Esophagus (tissue), 2 donors: ENCODE measurements at regions not wholly inside any gene's neighbourhood (a gene's known extent, or its start where the extent isn't known, plus 50 kb on each side); places are given as distances from the start of the nearest gene placed in this dataset.

Experiments
- H3K27ac ChIP-seq, 2 donors: one replicate each; pipeline ENCODE4 v1.5.1; 2013; ENCODE audit warnings: low read depth in 2 of 2, mild to moderate bottlenecking in 2 of 2, inconsistent platforms in 1 of 2, low read length in 1 of 2, moderate library complexity in 1 of 2
- H3K27me3 ChIP-seq, 2 donors: one replicate each; pipeline ENCODE4 v1.6.1; 2013; ENCODE audit warnings: low read length in 2 of 2, control low read depth in 1 of 2, mild to moderate bottlenecking in 1 of 2; ENCODE audit not compliant: insufficient read depth in 2 of 2, control insufficient read depth in 1 of 2
- H3K36me3 ChIP-seq, 2 donors: one replicate each; pipeline ENCODE4 v1.6.1; 2013; ENCODE audit warnings: low read length in 1 of 2; ENCODE audit not compliant: control insufficient read depth in 2 of 2, insufficient read depth in 2 of 2
- H3K4me1 ChIP-seq, 2 donors: one replicate each; pipeline ENCODE4 v1.6.1; 2013; ENCODE audit warnings: low read length in 1 of 2; ENCODE audit not compliant: control insufficient read depth in 2 of 2, insufficient read depth in 2 of 2
- H3K4me3 ChIP-seq, 2 donors: one replicate each; pipeline ENCODE4 v1.5.1; 2013; ENCODE audit warnings: low read length in 2 of 2, mild to moderate bottlenecking in 2 of 2, low read depth in 1 of 2, moderate library complexity in 1 of 2
- H3K9me3 ChIP-seq, 2 donors: one replicate each; pipeline ENCODE4 v1.6.1; 2013; ENCODE audit warnings: mild to moderate bottlenecking in 2 of 2, low read depth in 1 of 2, low read length in 1 of 2, moderate library complexity in 1 of 2; ENCODE audit not compliant: control insufficient read depth in 2 of 2, insufficient read depth in 1 of 2
- WGBS, 2 donors: extraction: QIAGEN DNeasy Blood & Tissue Kit; methylation state at CpG; one replicate each; pipeline ENCODE4 v1.1.7; 2013; 5-methylcytosine and 5-hydroxymethylcytosine counted together
- donor health status: healthy with polysubstance abuse.
- donor health status: Bipolar disorder and iron deficiency.

DNA sequence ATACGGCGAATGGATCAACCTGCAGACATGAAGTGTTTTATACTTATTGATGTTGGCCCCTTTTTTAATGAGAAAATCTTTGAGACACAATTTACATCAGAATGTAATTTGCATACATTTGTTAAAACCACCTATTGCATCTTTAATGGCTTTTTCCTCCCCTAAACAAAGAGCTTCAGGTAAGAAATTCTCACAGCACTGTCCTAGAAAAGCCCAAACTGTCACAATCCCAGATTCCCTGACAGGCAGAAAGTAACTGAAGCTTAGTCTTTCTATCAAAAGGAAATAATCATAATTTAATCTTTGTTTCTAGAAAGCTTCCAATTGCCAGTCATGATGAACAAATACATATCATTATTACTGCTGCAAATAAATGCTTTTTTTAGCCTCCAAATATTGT is 407.9 kb downstream of the TMA16 start:
- Histone ChIP-seq H3K4me1 (no peaks in the 10 kb centered on the region), H3K27me3 (no peaks in the 10 kb centered on the region), H3K27ac (no peak overlapping the region), H3K36me3 (no peaks in the 10 kb centered on the region), H3K4me3 (no peak overlapping the region), H3K9me3 (no peaks in the 10 kb centered on the region)
- 95 to 97% methylated on average over 2 of the region's 2 CpGs for WGBS, 2 donors

GRCh38 chr4:163911891-163912290 is 417.4 kb downstream of the TMA16 start:
- no peaks in the 10 kb centered on the region for H3K36me3 ChIP-seq
- no peak overlapping the region for H3K4me3 ChIP-seq
- no peaks in the 10 kb centered on the region for H3K27me3 ChIP-seq
- H3K27ac ChIP-seq: no peak overlapping the region
- 65 to 67% methylated on average over 5 of the region's 5 CpGs for WGBS, 2 donors
- no peaks in the 10 kb centered on the region for H3K9me3 ChIP-seq
- H3K4me1 ChIP-seq: no peaks in the 10 kb centered on the region

DNA sequence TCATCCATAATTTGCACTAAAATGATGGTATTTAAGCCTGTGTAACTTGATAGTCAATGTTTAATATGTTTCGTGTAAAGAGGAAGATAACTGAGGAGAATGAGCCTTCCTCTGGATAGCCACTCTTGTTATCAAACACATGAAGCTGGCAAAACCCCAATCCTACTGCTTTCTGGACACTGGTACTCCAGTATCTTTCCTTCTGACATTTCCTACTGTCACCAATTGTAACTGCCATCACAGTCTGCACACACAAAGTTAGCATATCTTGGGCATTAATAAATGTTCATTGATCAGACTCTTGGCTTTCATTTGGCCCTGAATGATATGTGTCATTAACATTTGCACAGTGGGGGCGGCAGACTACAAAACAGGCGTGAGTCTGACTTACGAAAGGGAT is 419.1 kb downstream of the TMA16 start:
- H3K36me3 ChIP-seq: no peaks in the 10 kb centered on the region
- no peaks in the 10 kb centered on the region for H3K4me1 ChIP-seq
- 66 to 77% methylated on average over 4 of the region's 4 CpGs for WGBS, 2 donors

DNA sequence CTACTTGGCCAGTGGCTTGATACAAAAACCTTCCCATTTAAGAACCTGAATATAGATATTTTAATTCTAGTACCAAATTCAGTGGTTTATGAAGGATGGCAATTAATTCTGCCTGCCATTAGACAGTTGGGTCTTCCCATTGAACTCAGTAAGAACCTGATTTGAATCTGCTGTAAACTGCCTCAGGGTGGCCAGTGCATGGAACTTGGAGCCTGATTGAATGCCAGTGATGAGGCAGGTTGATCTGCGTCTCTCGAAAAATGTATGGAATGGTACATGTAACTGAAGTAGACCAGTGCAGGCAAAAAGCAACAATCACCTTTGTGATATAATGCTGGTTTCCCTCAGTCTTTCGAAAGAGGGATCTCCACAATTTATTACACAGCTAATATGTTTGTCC is 421.4 kb downstream of the TMA16 start:
- H3K4me1 ChIP-seq: no peaks in the 10 kb centered on the region
- no peaks in the 10 kb centered on the region for H3K9me3 ChIP-seq
- WGBS, 2 donors: 87 to 89% methylated on average over 3 of the region's 3 CpGs
- H3K27ac ChIP-seq: no peak overlapping the region
- H3K36me3 ChIP-seq: no peaks in the 10 kb centered on the region
- no peaks in the 10 kb centered on the region for H3K27me3 ChIP-seq
- H3K4me3 ChIP-seq: no peak overlapping the region

More for the DNA sequence above, 419.1 kb downstream of the TMA16 start:
- H3K27me3 ChIP-seq: no peaks in the 10 kb centered on the region
- H3K4me3 ChIP-seq: no peak overlapping the region
- H3K9me3 ChIP-seq: no peaks in the 10 kb centered on the region
- no peak overlapping the region for H3K27ac ChIP-seq

GRCh38 chr4:163920426-163920825 is 425.9 kb downstream of the TMA16 start:
- no peaks in the 10 kb centered on the region for H3K36me3 ChIP-seq
- H3K4me3 ChIP-seq: no peak overlapping the region
- no peaks in the 10 kb centered on the region for H3K9me3 ChIP-seq
- no peaks in the 10 kb centered on the region for H3K4me1 ChIP-seq
- 62 to 66% methylated on average over 2 of the region's 2 CpGs for WGBS, 2 donors
- H3K27me3 ChIP-seq: no peaks in the 10 kb centered on the region
- no peak overlapping the region for H3K27ac ChIP-seq

DNA sequence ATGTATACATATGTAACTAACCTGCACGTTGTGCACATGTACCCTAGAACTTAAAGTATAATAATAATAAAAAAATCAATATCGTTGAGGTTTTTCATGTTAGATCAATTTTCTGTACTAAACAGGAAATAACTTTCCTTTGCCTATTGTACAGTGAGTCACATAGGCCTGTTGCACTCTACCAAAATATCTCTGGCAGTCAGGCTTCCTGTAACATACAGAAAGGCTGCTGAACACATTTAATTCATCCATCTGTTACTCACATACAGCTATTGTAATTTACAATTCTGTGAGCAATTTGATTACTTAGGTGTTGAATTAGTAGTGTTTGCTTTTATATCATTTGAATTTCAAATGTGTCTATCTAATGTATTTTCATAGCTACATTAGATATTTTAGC is 427.8 kb downstream of the TMA16 start:
- WGBS, 2 donors: 71 to 78% methylated on average over 2 of the region's 2 CpGs
- Histone ChIP-seq H3K27ac (no peak overlapping the region), H3K9me3 (no peaks in the 10 kb centered on the region), H3K27me3 (no peaks in the 10 kb centered on the region), H3K36me3 (no peaks in the 10 kb centered on the region), H3K4me3 (no peak overlapping the region), H3K4me1 (no peaks in the 10 kb centered on the region)

DNA sequence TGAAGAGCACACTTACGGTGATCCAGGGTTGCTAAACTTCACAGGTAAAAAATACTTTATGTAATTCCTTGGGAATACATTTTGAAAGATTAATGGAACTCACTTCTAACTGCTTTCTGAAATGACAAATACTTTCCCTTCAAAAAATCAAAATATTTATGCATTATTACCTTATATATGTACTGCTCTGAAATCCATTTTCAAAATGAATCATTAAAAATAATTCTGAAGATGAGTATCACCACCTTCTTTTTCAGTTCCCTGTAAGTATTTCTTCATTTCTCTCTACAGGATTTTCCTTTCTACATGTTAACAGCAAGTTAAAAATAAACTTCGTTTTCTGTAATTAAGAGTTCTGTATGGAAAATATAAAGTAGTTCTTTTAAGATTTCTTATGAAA is 428.6 kb downstream of the TMA16 start:
- H3K9me3 ChIP-seq: no peaks in the 10 kb centered on the region
- 80 to 84% methylated on average over 2 of the region's 2 CpGs for WGBS, 2 donors

DNA sequence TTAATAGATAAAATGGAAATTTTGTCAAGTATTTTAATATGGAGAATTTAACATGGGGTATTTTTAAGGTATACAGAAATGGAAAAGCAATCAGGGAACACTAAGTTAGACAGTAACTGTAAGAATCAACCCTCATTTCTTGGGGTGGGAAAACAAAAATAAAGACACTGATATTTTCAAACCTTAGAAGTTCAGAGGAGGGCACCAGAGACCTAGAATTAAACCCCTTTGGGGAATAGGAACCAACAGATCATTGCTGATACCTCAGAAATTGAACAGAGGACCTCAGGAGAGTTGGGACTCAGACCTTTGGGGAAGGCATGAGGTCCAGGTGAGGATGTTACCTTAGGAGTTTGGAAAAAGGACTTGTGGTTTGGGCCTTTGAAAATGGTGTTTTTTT is 435.6 kb downstream of the TMA16 start:
- no peaks in the 10 kb centered on the region for H3K27me3 ChIP-seq
- no peaks in the 10 kb centered on the region for H3K9me3 ChIP-seq
- no peaks in the 10 kb centered on the region for H3K4me1 ChIP-seq
- H3K27ac ChIP-seq: no peak overlapping the region
- no peaks in the 10 kb centered on the region for H3K36me3 ChIP-seq
- no peak overlapping the region for H3K4me3 ChIP-seq

More for the DNA sequence above, 428.6 kb downstream of the TMA16 start:
- H3K27me3 ChIP-seq: no peaks in the 10 kb centered on the region
- no peak overlapping the region for H3K4me3 ChIP-seq
- no peaks in the 10 kb centered on the region for H3K36me3 ChIP-seq
- no peak overlapping the region for H3K27ac ChIP-seq
- no peaks in the 10 kb centered on the region for H3K4me1 ChIP-seq

GRCh38 chr4:163932504-163932903 is 438.0 kb downstream of the TMA16 start:
- no peak overlapping the region for H3K27ac ChIP-seq
- no peaks in the 10 kb centered on the region for H3K4me1 ChIP-seq
- H3K9me3 ChIP-seq: no peaks in the 10 kb centered on the region
- no peaks in the 10 kb centered on the region for H3K27me3 ChIP-seq
- H3K4me3 ChIP-seq: no peak overlapping the region
- 90 to 94% methylated on average over 7 of the region's 7 CpGs for WGBS, 2 donors
- H3K36me3 ChIP-seq: no peaks in the 10 kb centered on the region

- Histone ChIP-seq H3K36me3 (no peaks in the 10 kb centered on the region), H3K27me3 (no peaks in the 10 kb centered on the region), H3K9me3 (no peaks in the 10 kb centered on the region), H3K4me3 (no peak overlapping the region), H3K4me1 (no peaks in the 10 kb centered on the region), H3K27ac (no peak overlapping the region)
- 84 to 89% methylated on average over 1 of the region's 1 CpG for WGBS, 2 donors
Observed at GRCh38 chr4:163939597-163939996, 445.1 kb downstream of the TMA16 start.
